ENCODE measurements at regions not wholly inside any gene's neighbourhood (a gene's known extent, or its start where the extent isn't known, plus 50 kb on each side); places are given as distances from the start of the nearest gene placed in this dataset.

DNA sequence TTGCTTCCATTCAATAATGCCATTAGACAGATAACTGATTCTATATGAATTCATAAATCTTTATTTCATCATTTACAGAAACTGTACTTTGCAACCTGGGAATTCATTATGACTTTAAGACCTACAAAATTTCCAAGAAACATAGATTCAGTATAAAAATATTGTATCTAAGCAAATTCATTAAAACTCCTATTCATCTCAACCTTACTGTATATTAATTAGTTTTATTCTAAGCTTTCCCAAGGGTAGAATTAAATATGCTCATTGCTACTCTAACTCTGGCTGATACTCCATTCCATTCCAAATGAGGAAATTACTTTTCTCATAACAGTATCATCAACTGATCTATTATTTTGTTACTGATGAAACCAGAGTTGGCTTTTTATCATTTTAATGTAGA, 473.0 kb upstream of the LRRTM4 start:
- Mint-ChIP-seq H3K9me3 (no peaks in the 10 kb centered on the region), H3K27me3 (ENCODE audit: low read depth) (no peaks in the 10 kb centered on the region), H3K4me3 (no peak overlapping the region), H3K36me3 (no peaks in the 10 kb centered on the region), H3K27ac (no peak overlapping the region), H3K4me1 (no peaks in the 10 kb centered on the region)
- no peak for TF ChIP-seq ZNF232 (CRISPR knock-in tag; IDR thresholded peaks at IDR 0.05)
- TF ChIP-seq GTF2I (CRISPR knock-in tag; conservative IDR thresholded peaks at IDR 0.05): no peak
- TF ChIP-seq ELF4 (CRISPR knock-in tag; IDR thresholded peaks at IDR 0.05; ENCODE audit: low read depth): no peak
- TF ChIP-seq, protein P1, sequence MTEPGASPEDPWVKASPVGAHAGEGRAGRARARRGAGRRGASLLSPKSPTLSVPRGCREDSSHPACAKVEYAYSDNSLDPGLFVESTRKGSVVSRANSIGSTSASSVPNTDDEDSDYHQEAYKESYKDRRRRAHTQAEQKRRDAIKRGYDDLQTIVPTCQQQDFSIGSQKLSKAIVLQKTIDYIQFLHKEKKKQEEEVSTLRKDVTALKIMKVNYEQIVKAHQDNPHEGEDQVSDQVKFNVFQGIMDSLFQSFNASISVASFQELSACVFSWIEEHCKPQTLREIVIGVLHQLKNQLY (CRISPR knock-in tag; IDR thresholded peaks at IDR 0.05): no peak
- no peak for TF ChIP-seq ZNF512 (CRISPR knock-in tag; IDR thresholded peaks at IDR 0.05; ENCODE audit: borderline replicate concordance)
- no peak for TF ChIP-seq ZNF219 (CRISPR knock-in tag; IDR thresholded peaks at IDR 0.05; ENCODE audit: borderline replicate concordance)
- no peak for TF ChIP-seq ZNF138 (CRISPR knock-in tag; conservative IDR thresholded peaks at IDR 0.05)
- TF ChIP-seq, protein P2, sequence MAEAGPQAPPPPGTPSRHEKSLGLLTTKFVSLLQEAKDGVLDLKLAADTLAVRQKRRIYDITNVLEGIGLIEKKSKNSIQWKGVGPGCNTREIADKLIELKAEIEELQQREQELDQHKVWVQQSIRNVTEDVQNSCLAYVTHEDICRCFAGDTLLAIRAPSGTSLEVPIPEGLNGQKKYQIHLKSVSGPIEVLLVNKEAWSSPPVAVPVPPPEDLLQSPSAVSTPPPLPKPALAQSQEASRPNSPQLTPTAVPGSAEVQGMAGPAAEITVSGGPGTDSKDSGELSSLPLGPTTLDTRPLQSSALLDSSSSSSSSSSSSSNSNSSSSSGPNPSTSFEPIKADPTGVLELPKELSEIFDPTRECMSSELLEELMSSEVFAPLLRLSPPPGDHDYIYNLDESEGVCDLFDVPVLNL (CRISPR knock-in tag; IDR thresholded peaks at IDR 0.05; ENCODE audit: borderline replicate concordance, low read depth): no peak
- TF ChIP-seq HMGXB4 (CRISPR knock-in tag; IDR thresholded peaks at IDR 0.05): no peak
- TF ChIP-seq USF2 (CRISPR knock-in tag; IDR thresholded peaks at IDR 0.05): no peak
- CTCF ChIA-PET: no interaction called here
- DNase-seq (ENCODE audit: low spot score) (no peak), ATAC-seq (no peak)
- POLR2A ChIA-PET: no interaction called here

DNA sequence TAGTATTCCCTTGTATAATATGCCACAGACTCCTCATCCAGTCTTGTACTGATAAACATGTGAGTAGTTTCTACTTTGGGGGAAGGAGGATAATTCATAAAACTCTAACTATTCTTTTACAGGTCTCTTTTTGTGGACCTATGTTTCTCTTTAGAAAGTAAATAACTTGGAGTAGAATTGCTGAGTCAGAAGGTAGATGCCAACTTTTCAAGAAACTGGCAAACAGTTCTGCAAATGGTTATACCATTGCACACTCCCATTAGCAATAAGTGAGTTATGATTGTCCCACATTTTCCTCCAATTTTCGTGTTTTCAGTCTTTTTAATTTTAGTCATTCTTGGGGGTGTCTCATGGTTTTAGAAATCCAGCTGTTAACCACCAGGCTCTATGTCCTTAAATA, 477.2 kb upstream of the LRRTM4 start:
- CTCF ChIA-PET: no interaction called here
- TF ChIP-seq NFATC4 (CRISPR knock-in tag; IDR thresholded peaks at IDR 0.05) (no peak), SMAD4 (CRISPR knock-in tag; IDR thresholded peaks at IDR 0.05) (no peak), FOXP1 (CRISPR knock-in tag; IDR thresholded peaks at IDR 0.05; ENCODE audit: borderline replicate concordance) (no peak), NR2C2 (CRISPR knock-in tag; IDR thresholded peaks at IDR 0.05) (no peak), AFF4 (CRISPR knock-in tag; IDR thresholded peaks at IDR 0.05; ENCODE audit: borderline replicate concordance) (no peak), NFYB (CRISPR knock-in tag; conservative IDR thresholded peaks at IDR 0.05; ENCODE audit: low read depth) (no peak), HMGXB4 (CRISPR knock-in tag; IDR thresholded peaks at IDR 0.05) (no peak)
- TF ChIP-seq, protein P3, sequence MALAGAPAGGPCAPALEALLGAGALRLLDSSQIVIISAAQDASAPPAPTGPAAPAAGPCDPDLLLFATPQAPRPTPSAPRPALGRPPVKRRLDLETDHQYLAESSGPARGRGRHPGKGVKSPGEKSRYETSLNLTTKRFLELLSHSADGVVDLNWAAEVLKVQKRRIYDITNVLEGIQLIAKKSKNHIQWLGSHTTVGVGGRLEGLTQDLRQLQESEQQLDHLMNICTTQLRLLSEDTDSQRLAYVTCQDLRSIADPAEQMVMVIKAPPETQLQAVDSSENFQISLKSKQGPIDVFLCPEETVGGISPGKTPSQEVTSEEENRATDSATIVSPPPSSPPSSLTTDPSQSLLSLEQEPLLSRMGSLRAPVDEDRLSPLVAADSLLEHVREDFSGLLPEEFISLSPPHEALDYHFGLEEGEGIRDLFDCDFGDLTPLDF (CRISPR knock-in tag; IDR thresholded peaks at IDR 0.05): no peak
- TF ChIP-seq, protein P4, sequence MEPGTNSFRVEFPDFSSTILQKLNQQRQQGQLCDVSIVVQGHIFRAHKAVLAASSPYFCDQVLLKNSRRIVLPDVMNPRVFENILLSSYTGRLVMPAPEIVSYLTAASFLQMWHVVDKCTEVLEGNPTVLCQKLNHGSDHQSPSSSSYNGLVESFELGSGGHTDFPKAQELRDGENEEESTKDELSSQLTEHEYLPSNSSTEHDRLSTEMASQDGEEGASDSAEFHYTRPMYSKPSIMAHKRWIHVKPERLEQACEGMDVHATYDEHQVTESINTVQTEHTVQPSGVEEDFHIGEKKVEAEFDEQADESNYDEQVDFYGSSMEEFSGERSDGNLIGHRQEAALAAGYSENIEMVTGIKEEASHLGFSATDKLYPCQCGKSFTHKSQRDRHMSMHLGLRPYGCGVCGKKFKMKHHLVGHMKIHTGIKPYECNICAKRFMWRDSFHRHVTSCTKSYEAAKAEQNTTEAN (CRISPR knock-in tag; IDR thresholded peaks at IDR 0.05): no peak
- DNase-seq (ENCODE audit: low spot score) (no peak), ATAC-seq (no peak)
- Mint-ChIP-seq H3K27me3 (ENCODE audit: low read depth) (no peaks in the 10 kb centered on the region), H3K4me3 (no peak overlapping the region), H3K36me3 (no peaks in the 10 kb centered on the region), H3K9me3 (peaks cover 6% of the 10 kb centered on the region; the same call in 1 of the 2 replicates), H3K4me1 (no peaks in the 10 kb centered on the region), H3K27ac (no peak overlapping the region)
- POLR2A ChIA-PET: no interaction called here
